ENCODE measurements at regions not wholly inside any gene's neighbourhood (a gene's known extent, or its start where the extent isn't known, plus 50 kb on each side); places are given as distances from the start of the nearest gene placed in this dataset.

GRCh38 chr6:144438103-144438502, 153.0 kb downstream of the UTRN start (continued):
- no peak for TF ChIP-seq CHD7 (IDR thresholded peaks at IDR 0.05; ENCODE audit: insufficient replicate concordance, low read length)

Data from H1 (cell line).